Upper lobe of left lung (tissue), 6 donors: ENCODE measurements at regions not wholly inside any gene's neighbourhood (a gene's known extent, or its start where the extent isn't known, plus 50 kb on each side); places are given as distances from the start of the nearest gene placed in this dataset.

Experiments
- ATAC-seq, 2 donors: fragments of 200-7000 bp; cut with Tn5 transposase; one replicate each; pipeline ENCODE4 v1.9.1; 2022; ENCODE audit warnings: mild to moderate bottlenecking in 2 of 2, moderate library complexity in 2 of 2; ENCODE audit not compliant: low FRiP score in 2 of 2
- DNase-seq, 2 donors: peaks; one replicate each; pipeline ENCODE4 v3.0.0-alpha.2; 2019 to 2020
- H3K27ac ChIP-seq, 4 donors: fragments of 200-600 bp; sonication (generic); one replicate each; pipeline ENCODE4 v1.5.1; 2016 to 2019
- H3K27me3 ChIP-seq, 4 donors: fragments of 200-600 bp; sonication (generic); one replicate each; pipeline ENCODE4 v1.5.1; 2017 to 2019
- H3K36me3 ChIP-seq, 4 donors: fragments of 200-600 bp; sonication (generic); one replicate each; pipeline ENCODE4 v1.5.1; 2016 to 2019
- H3K4me1 ChIP-seq, 4 donors: fragments of 200-600 bp; sonication (generic); one replicate each; pipeline ENCODE4 v1.5.1; 2018 to 2019
- H3K4me3 ChIP-seq, 4 donors: fragments of 200-600 bp; sonication (generic); one replicate each; pipeline ENCODE4 v1.5.1; 2017 to 2019; ENCODE audit warnings: mild to moderate bottlenecking in 2 of 4, moderate library complexity in 1 of 4
- H3K9me3 ChIP-seq, 4 donors: fragments of 200-600 bp; sonication (generic); one replicate each; pipeline ENCODE4 v1.5.1; 2018 to 2019
- EP300 ChIP-seq, 4 donors: sonication (generic); formaldehyde crosslinking; IDR thresholded peaks; one replicate each; pipeline ENCODE4 v1.5.1; 2017; ENCODE audit warnings: antibody characterized with exemption in 4 of 4, control low read depth in 2 of 4
- POLR2A ChIP-seq, 4 donors: fragments of 450-650 bp; IDR thresholded peaks; one replicate each; pipeline ENCODE4 v1.5.1; 2016 to 2017; ENCODE audit warnings: antibody characterized with exemption in 4 of 4, mild to moderate bottlenecking in 2 of 4
- POLR2AphosphoS5 ChIP-seq, 2 donors: sonication (generic); formaldehyde crosslinking; IDR thresholded peaks; one replicate each; pipeline ENCODE4 v1.5.1; 2017; ENCODE audit warnings: antibody characterized with exemption in 2 of 2
- WGBS, 2 donors: methylation state at CpG; one replicate each; pipeline ENCODE4 v1.1.5; 2017 to 2018; 5-methylcytosine and 5-hydroxymethylcytosine counted together
- TF ChIP-seq, protein P1 (sequence below), 6 experiments: fragments of 450-650 bp in 4 of 6; fragments of 200-600 bp in 2 of 6; sonication (generic) in 2 of 6; IDR thresholded peaks; one replicate each; pipeline ENCODE4 v1.5.1; 2016 to 2019; ENCODE audit warnings: antibody characterized with exemption in 6 of 6
- donor health status: DM: no; HTN: no; CAD: no; lungs with moderate emphysema.
- donor health status: DM: no; HTN: yes; CAD: no; lungs with severe emphysema.

DNA sequence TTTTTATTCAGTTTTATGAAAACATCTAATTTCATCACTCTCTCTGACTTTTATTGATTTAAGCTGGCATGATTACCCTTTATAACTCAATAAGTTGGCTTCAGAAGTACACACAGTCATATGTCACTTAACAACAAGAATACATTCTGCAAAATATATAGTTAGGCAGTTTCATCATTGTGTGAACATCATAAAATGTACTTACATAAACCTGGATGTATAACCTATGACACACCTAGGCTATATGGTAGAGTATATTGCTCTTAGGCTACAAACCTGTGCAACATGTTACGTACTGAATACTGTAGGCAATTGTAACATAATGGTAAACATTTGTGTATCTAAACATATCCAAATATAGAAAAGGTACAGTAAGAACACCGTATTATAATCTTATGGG is 362.2 kb upstream of the BTBD3 start:
- H3K4me1 ChIP-seq = no peaks in the 10 kb centered on the region
- no peaks in the 10 kb centered on the region for H3K27me3 ChIP-seq
- DNase-seq (no peak), ATAC-seq (no peak)
- no peak overlapping the region for H3K4me3 ChIP-seq
- H3K27ac ChIP-seq = no peak overlapping the region
- TF ChIP-seq POLR2AphosphoS5 (IDR thresholded peaks at IDR 0.05) (no peak), EP300 (IDR thresholded peaks at IDR 0.05) (no peak), POLR2A (IDR thresholded peaks at IDR 0.05) (no peak)
- TF ChIP-seq, protein P1, sequence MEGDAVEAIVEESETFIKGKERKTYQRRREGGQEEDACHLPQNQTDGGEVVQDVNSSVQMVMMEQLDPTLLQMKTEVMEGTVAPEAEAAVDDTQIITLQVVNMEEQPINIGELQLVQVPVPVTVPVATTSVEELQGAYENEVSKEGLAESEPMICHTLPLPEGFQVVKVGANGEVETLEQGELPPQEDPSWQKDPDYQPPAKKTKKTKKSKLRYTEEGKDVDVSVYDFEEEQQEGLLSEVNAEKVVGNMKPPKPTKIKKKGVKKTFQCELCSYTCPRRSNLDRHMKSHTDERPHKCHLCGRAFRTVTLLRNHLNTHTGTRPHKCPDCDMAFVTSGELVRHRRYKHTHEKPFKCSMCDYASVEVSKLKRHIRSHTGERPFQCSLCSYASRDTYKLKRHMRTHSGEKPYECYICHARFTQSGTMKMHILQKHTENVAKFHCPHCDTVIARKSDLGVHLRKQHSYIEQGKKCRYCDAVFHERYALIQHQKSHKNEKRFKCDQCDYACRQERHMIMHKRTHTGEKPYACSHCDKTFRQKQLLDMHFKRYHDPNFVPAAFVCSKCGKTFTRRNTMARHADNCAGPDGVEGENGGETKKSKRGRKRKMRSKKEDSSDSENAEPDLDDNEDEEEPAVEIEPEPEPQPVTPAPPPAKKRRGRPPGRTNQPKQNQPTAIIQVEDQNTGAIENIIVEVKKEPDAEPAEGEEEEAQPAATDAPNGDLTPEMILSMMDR (IDR thresholded peaks at IDR 0.05) = no peak
- no peaks in the 10 kb centered on the region for H3K9me3 ChIP-seq
- 88 to 90% methylated on average over 2 of the region's 2 CpGs for WGBS, 2 donors
- no peaks in the 10 kb centered on the region for H3K36me3 ChIP-seq

DNA sequence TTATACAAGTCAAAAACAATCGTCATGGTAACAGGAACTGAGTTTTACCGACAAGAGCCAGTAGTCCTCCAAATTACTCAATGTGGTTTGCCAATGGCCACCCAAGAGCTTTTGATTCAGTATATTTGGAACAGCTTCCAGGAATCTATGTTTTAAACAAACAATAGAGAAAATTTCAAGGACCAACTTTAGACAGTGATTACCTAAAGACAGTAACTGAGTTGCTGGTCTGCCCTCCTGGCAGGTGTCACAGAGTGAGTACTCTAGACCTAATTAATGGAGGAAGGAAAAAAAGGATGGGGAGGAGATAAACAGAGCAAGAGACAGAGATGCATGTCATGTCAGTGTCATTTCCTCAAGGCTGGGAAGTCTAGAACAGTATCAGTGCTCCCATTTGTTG is 361.3 kb upstream of the BTBD3 start:
- WGBS, 2 donors = 28 to 38% methylated on average over 2 of the region's 2 CpGs
- DNase-seq = no peak
- Histone ChIP-seq H3K27me3 (no peaks in the 10 kb centered on the region), H3K36me3 (no peaks in the 10 kb centered on the region), H3K4me1 (no peaks in the 10 kb centered on the region), H3K27ac (no peak overlapping the region), H3K4me3 (no peak overlapping the region), H3K9me3 (no peaks in the 10 kb centered on the region)
- TF ChIP-seq EP300 (IDR thresholded peaks at IDR 0.05) (no peak), POLR2AphosphoS5 (IDR thresholded peaks at IDR 0.05) (no peak), POLR2A (IDR thresholded peaks at IDR 0.05) (no peak)
- TF ChIP-seq, protein P1 (IDR thresholded peaks at IDR 0.05) = no peak
- ATAC-seq = no peak

DNA sequence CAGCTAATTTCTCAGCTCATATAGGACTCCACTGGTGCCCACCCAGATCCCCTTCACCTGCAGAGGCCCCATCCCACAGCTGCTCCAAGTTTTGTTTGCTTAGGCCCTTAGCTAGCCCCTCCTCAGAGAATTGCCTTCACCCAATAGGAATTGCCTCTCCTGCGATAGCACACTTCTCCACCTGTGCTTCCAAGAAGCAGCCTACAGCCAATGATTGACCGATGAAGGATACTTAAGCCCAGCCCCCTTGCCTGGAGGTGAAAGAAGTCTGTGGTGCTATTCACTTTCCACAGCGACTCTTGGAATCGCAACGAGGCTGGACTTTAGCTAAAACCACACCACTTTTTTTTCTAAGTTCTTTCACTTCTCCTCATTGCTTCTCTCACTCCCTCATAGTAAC is 353.2 kb upstream of the BTBD3 start:
- DNase-seq (no peak), ATAC-seq (no peak)
- Histone ChIP-seq H3K4me1 (no peaks in the 10 kb centered on the region), H3K27me3 (no peaks in the 10 kb centered on the region), H3K9me3 (no peaks in the 10 kb centered on the region), H3K36me3 (no peaks in the 10 kb centered on the region), H3K27ac (no peak overlapping the region), H3K4me3 (no peak overlapping the region)
- WGBS, 2 donors = 80 to 81% methylated on average over 5 of the region's 5 CpGs
- TF ChIP-seq POLR2AphosphoS5 (IDR thresholded peaks at IDR 0.05) = no peak
- TF ChIP-seq, protein P1 (IDR thresholded peaks at IDR 0.05) = no peak

DNA sequence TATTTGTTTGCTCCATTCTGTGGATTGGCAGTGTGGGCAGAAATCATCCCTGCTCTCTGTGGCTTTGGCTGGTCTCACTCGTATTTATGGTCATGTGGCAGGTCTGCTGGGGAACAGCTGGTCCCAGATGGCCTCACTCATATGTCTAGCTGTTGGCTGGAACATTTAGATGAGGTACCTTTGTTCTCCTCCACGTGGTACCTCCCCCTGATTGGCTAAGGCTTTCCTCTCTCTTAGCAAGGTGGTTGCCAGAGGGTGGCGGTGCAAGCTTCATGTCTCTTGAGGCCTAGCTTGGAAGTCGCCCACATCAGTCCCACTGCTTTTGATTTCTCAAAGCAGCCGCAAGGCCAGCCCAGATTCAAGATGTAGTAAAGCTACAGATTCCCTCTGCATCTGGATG is 348.5 kb upstream of the BTBD3 start:
- Histone ChIP-seq H3K4me3 (no peak overlapping the region), H3K27ac (no peak overlapping the region), H3K4me1 (no peaks in the 10 kb centered on the region), H3K27me3 (no peaks in the 10 kb centered on the region), H3K9me3 (no peaks in the 10 kb centered on the region), H3K36me3 (no peaks in the 10 kb centered on the region)
- 67 to 74% methylated on average over 5 of the region's 5 CpGs for WGBS, 2 donors
- no peak for TF ChIP-seq EP300 (IDR thresholded peaks at IDR 0.05)
- TF ChIP-seq, protein P1 (IDR thresholded peaks at IDR 0.05) = no peak
- TF ChIP-seq POLR2A (IDR thresholded peaks at IDR 0.05) = no peak
- TF ChIP-seq POLR2AphosphoS5 (IDR thresholded peaks at IDR 0.05) = no peak
- DNase-seq (no peak), ATAC-seq (no peak)

DNA sequence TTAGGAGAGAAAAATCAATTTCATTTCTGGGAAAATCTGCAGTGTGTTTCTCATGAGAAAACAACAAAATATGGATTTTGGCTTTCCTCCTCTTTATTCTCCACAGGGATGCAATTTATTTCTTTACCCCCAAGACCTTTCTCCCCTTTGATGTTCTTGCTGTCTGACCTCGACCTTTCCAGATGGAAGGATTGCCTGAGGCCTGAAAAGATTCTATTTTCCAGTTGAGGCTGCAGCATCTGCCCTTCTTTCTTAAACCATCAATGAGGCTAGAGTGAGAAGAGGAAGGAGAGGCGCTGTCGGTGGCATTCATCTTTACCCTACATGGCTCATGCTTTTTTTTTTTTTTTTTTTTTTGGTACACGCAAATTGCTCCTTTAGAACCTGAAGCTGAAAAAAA is 344.2 kb upstream of the BTBD3 start:
- TF ChIP-seq POLR2AphosphoS5 (IDR thresholded peaks at IDR 0.05) = no peak
- no peak for TF ChIP-seq EP300 (IDR thresholded peaks at IDR 0.05)
- TF ChIP-seq POLR2A (IDR thresholded peaks at IDR 0.05) = no peak
- TF ChIP-seq, protein P1 (IDR thresholded peaks at IDR 0.05) = no peak
- 77 to 88% methylated on average over 4 of the region's 4 CpGs for WGBS, 2 donors
- no peaks in the 10 kb centered on the region for H3K27me3 ChIP-seq
- ATAC-seq (no peak), DNase-seq (no peak)
- no peaks in the 10 kb centered on the region for H3K9me3 ChIP-seq
- no peaks in the 10 kb centered on the region for H3K4me1 ChIP-seq
- no peak overlapping the region for H3K27ac ChIP-seq
- H3K36me3 ChIP-seq = no peaks in the 10 kb centered on the region
- H3K4me3 ChIP-seq = no peak overlapping the region
